ENCODE measurements at regions not wholly inside any gene's neighbourhood (a gene's known extent, or its start where the extent isn't known, plus 50 kb on each side); places are given as distances from the start of the nearest gene placed in this dataset.

- no peak for DNase-seq (ENCODE audit: low read depth in 2 of 2)
Measured at GRCh38 chrX:109842611-109843010, 109.6 kb upstream of the ACSL4 start.

- DNase-seq (ENCODE audit: low read depth in 2 of 2) = no peak
Measured at GRCh38 chrX:109843963-109844751, 111.1 kb upstream of the ACSL4 start.

GRCh38 chrX:109844986-109845385 is 111.9 kb upstream of the ACSL4 start:
- DNase-seq (ENCODE audit: low read depth in 2 of 2) = no peak

GRCh38 chrX:109845996-109846395 is 112.9 kb upstream of the ACSL4 start:
- no peak for DNase-seq (ENCODE audit: low read depth in 2 of 2)

- no peak for DNase-seq (ENCODE audit: low read depth in 2 of 2)
Measured at GRCh38 chrX:109847257-109848187, 114.5 kb upstream of the ACSL4 start.

GRCh38 chrX:109848461-109849050 is 115.5 kb upstream of the ACSL4 start:
- no peak for DNase-seq (ENCODE audit: low read depth in 2 of 2)

GRCh38 chrX:109854096-109854495 is 121.0 kb upstream of the ACSL4 start:
- no peak for DNase-seq (ENCODE audit: low read depth in 2 of 2)

GRCh38 chrX:109855501-109855900 is 122.4 kb upstream of the ACSL4 start:
- DNase-seq (ENCODE audit: low read depth in 2 of 2) = no peak

- peak in 1 of 2 donors; percentile 11 for DNase-seq (ENCODE audit: low read depth in 2 of 2)
Measured at GRCh38 chrX:109856974-109857373, 123.9 kb upstream of the ACSL4 start.

- DNase-seq (ENCODE audit: low read depth in 2 of 2) = no peak
Measured at GRCh38 chrX:109857584-109858228, 124.6 kb upstream of the ACSL4 start.

GRCh38 chrX:109858602-109859341 is 125.7 kb upstream of the ACSL4 start:
- DNase-seq (ENCODE audit: low read depth in 2 of 2) = no peak

GRCh38 chrX:109859651-109860050 is 126.6 kb upstream of the ACSL4 start:
- DNase-seq (ENCODE audit: low read depth in 2 of 2) = no peak

GRCh38 chrX:109862433-109862832 is 129.4 kb upstream of the ACSL4 start:
- DNase-seq (ENCODE audit: low read depth in 2 of 2) = no peak

GRCh38 chrX:109863811-109864210 is 130.8 kb upstream of the ACSL4 start:
- no peak for DNase-seq (ENCODE audit: low read depth in 2 of 2)

GRCh38 chrX:109871121-109871888 is 131.6 kb upstream of the TMEM164 start:
- no peak for DNase-seq (ENCODE audit: low read depth in 2 of 2)

GRCh38 chrX:109872021-109872732 is 130.7 kb upstream of the TMEM164 start:
- DNase-seq (ENCODE audit: low read depth in 2 of 2) = no peak

GRCh38 chrX:109873574-109873973 is 129.3 kb upstream of the TMEM164 start:
- no peak for DNase-seq (ENCODE audit: low read depth in 2 of 2)

- DNase-seq (ENCODE audit: low read depth in 2 of 2) = no peak
Measured at GRCh38 chrX:109873983-109874382, 128.9 kb upstream of the TMEM164 start.

GRCh38 chrX:109874548-109874947 is 128.4 kb upstream of the TMEM164 start:
- no peak for DNase-seq (ENCODE audit: low read depth in 2 of 2)

- no peak for DNase-seq (ENCODE audit: low read depth in 2 of 2)
Measured at GRCh38 chrX:109875831-109876230, 127.1 kb upstream of the TMEM164 start.
